Type B pancreatic cell (in vitro differentiated cells): ENCODE measurements at regions not wholly inside any gene's neighbourhood (a gene's known extent, or its start where the extent isn't known, plus 50 kb on each side); places are given as distances from the start of the nearest gene placed in this dataset.

Source experiments
- DNase-seq: peaks from one replicate; pipeline ENCODE4 v3.0.0; 2021; ENCODE audit warnings: mixed read lengths; ENCODE audit not compliant: unreplicated experiment; ENCODE audit errors: extremely low spot score
- H3K27ac Mint-ChIP-seq: 2 replicates; pipeline ENCODE4 v1.8.0; 2021; ENCODE audit warnings: mild to moderate bottlenecking, mixed read lengths
- H3K27me3 Mint-ChIP-seq: 2 replicates; pipeline ENCODE4 v1.8.0; 2021; ENCODE audit warnings: mixed read lengths
- H3K36me3 Mint-ChIP-seq: 2 replicates; pipeline ENCODE4 v1.8.0; 2021; ENCODE audit warnings: mixed read lengths
- H3K4me1 Mint-ChIP-seq: one replicate; pipeline ENCODE4 v1.8.0; 2021; ENCODE audit warnings: mixed read lengths; ENCODE audit not compliant: unreplicated experiment
- H3K4me3 Mint-ChIP-seq: 2 replicates; pipeline ENCODE4 v1.8.0; 2021; ENCODE audit warnings: mild to moderate bottlenecking, mixed read lengths
- H3K9me3 Mint-ChIP-seq: 2 replicates; pipeline ENCODE4 v1.8.0; 2021; ENCODE audit warnings: mixed read lengths
- CTCF ChIP-seq: fragments of 200-600 bp; sonication (generic); conservative IDR thresholded peaks from 2 replicates; pipeline ENCODE4 v1.5.0; 2021; ENCODE audit warnings: antibody characterized with exemption, mild to moderate bottlenecking

DNA sequence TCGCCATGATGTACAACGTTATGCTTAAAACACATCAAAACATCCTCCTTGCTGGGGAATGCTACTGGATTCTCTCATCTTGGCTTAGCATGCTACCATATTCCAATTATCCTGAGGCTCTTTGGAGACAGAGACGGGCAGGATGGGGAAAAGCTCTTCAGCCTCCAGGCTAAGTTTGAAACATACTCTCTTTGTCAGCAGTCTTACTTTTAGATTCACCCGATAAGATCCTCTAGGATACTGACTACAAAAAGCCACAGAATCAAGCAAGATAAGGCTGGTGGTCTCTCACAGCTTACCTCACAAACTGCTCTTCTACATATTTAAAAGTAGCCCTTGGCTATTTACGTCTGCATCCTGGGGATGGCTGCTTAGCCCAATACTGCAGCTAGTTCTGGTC lies 72.8 kb upstream of the LRCH1 start:
- H3K9me3 Mint-ChIP-seq = peaks cover 6% of the 10 kb centered on the region
- TF ChIP-seq CTCF = no peak

DNA sequence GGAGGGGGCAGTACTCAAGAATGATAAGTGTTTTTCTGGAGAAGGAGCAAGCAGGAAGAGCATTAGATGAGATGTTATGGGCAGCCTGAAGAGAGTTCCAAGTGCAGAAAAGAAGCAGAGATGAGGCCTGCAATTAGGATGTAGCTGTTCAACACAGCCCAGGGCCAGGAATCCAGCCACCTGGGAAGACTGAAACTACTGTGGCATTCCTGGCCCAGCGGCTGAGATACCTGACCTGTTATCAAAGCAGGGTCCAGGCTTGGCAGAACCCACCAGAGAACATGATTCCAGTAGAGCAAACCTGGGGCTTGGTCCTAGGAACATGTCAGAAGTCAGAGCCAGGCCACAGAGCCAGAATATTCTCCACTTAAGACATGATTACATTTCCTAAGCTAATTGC lies 73.3 kb upstream of the LRCH1 start:
- DNase-seq = no peak
- no peaks in the 10 kb centered on the region for H3K36me3 Mint-ChIP-seq
- no peak overlapping the region for H3K4me3 Mint-ChIP-seq
- H3K4me1 Mint-ChIP-seq = no peaks in the 10 kb centered on the region
- peaks cover 4% of the 10 kb centered on the region for H3K9me3 Mint-ChIP-seq
- no peak overlapping the region for H3K27ac Mint-ChIP-seq
- no peak for TF ChIP-seq CTCF
- H3K27me3 Mint-ChIP-seq = no peaks in the 10 kb centered on the region

More for the DNA sequence above, 72.8 kb upstream of the LRCH1 start:
- H3K4me3 Mint-ChIP-seq = no peak overlapping the region
- H3K36me3 Mint-ChIP-seq = no peaks in the 10 kb centered on the region
- no peaks in the 10 kb centered on the region for H3K27me3 Mint-ChIP-seq
- no peak for DNase-seq
- H3K4me1 Mint-ChIP-seq = no peaks in the 10 kb centered on the region
- no peak overlapping the region for H3K27ac Mint-ChIP-seq

GRCh38 chr13:46479283-46479682 lies 73.7 kb upstream of the LRCH1 start:
- no peaks in the 10 kb centered on the region for H3K4me1 Mint-ChIP-seq
- no peaks in the 10 kb centered on the region for H3K36me3 Mint-ChIP-seq
- H3K27me3 Mint-ChIP-seq = no peaks in the 10 kb centered on the region
- no peak overlapping the region for H3K27ac Mint-ChIP-seq
- H3K9me3 Mint-ChIP-seq = peaks cover under 1% of the 10 kb centered on the region
- H3K4me3 Mint-ChIP-seq = no peak overlapping the region
- no peak for DNase-seq
- no peak for TF ChIP-seq CTCF

DNA sequence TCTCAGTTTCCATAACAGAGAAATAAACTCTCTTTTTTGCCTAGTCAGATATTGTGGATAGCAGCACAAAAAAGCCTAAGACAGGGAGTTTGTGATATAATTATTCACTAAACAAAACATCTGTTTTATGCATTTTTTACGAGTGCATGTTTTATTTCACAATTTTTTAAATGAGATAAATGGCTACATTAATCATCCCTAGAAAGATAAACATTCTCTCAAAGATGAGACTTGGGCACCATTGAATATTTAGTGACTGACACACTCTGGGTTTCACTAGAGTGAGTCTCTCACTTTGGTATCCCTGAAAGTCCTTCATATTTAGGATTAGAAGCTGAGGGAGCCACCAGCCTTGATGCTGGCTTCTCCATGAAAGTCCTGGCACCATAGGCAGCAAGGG lies 74.3 kb upstream of the LRCH1 start:
- no peak overlapping the region for H3K4me3 Mint-ChIP-seq
- no peaks in the 10 kb centered on the region for H3K4me1 Mint-ChIP-seq
- no peaks in the 10 kb centered on the region for H3K9me3 Mint-ChIP-seq
- H3K27ac Mint-ChIP-seq = no peak overlapping the region
- no peak for DNase-seq
- TF ChIP-seq CTCF = no peak
- H3K36me3 Mint-ChIP-seq = no peaks in the 10 kb centered on the region
- no peaks in the 10 kb centered on the region for H3K27me3 Mint-ChIP-seq

DNA sequence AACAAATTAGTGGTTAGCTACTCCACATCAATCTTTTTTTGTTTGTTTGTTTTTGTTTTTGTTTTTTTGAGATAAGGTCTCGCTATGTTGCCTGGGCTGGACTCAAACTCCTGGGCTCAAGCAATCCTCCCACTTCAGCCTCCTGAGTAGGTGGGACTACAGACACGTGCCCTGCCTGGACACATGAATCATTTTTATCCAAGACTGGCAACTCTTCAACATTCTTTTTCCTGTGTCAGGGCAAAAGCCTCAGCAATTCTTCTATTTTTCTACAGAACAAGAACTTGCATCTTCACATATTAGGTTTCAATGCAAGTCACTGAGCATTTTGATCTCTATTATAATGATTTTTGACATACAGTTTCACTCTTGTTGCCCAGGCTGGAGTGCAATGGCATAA lies 76.8 kb upstream of the LRCH1 start:
- no peaks in the 10 kb centered on the region for H3K36me3 Mint-ChIP-seq
- H3K4me1 Mint-ChIP-seq = no peaks in the 10 kb centered on the region
- TF ChIP-seq CTCF = no peak
- H3K27me3 Mint-ChIP-seq = no peaks in the 10 kb centered on the region
- H3K27ac Mint-ChIP-seq = no peak overlapping the region
- H3K4me3 Mint-ChIP-seq = no peak overlapping the region
- DNase-seq = no peak
- no peaks in the 10 kb centered on the region for H3K9me3 Mint-ChIP-seq

DNA sequence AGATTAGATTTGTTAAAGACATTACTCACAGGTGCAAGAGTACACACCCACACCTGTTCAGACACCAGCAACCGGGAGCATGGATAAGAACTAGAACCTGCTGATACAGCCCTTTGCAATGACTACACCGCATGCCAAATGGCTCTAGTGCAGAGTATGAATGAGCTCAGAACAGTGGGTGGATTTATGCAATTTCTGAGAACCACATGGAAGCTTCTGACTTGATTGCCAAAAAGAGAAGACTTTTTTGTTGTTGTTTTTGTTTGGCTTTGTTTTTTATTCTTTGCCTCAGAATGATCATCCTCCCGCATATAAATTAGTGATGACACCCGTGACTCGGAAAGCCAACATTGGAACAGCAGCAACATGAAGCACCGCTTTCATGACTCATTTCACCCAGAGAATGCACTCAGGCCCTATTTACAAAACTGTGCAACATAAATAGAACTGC lies 77.4 kb upstream of the LRCH1 start:
- H3K4me3 Mint-ChIP-seq = no peak overlapping the region
- no peaks in the 10 kb centered on the region for H3K36me3 Mint-ChIP-seq
- no peaks in the 10 kb centered on the region for H3K27me3 Mint-ChIP-seq
- H3K27ac Mint-ChIP-seq = no peak overlapping the region
- DNase-seq = no peak
- no peaks in the 10 kb centered on the region for H3K9me3 Mint-ChIP-seq
- H3K4me1 Mint-ChIP-seq = no peaks in the 10 kb centered on the region
- no peak for TF ChIP-seq CTCF
